ENCODE measurements at regions not wholly inside any gene's neighbourhood (a gene's known extent, or its start where the extent isn't known, plus 50 kb on each side); places are given as distances from the start of the nearest gene placed in this dataset.
A peak's percentile ranks its signal among the peaks of the same experiment; 100 is the strongest.
"Not testable (repeated sequence)": the region's sequence is repeated elsewhere in the genome, so short reads cannot be mapped to it uniquely, and the experiment has no call there.

DNA sequence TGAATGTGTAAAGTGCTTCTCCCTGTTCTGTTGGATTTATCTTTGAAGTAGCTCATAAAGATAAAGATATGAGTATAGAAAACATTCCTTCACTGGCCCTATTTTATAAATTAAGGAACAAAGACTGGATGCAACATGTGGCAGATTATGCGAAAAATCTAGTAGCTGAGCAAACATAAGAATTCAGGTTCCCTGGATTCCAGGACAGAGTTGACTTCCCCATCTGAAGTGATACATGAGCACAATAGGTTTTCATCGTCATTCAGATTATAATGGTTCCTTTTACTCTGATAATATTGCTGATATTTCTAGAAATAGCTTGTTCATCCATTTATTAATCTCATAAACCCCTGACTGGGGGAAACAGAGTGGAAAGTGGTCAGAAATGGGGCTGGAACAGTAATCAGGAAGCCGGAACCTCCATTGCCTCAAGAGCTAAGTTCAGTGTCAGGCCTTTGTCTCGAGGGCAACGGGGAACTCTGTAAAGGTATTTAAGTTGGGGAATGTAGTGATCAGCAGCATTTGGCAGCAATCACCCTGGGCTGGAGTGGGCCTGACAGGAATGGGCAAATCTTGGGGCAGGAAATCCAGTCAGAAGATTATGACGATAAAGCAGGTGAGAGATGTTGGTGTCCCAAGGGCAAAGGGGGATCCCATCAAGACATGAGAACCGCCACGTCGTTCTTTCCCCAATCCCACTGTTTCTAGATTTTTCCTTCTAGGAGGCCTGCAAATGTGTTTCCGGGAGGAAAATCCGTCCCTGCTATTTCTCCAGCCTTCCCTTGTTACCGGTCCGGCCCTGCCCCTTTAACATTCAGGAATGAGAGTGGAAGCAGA lies 232.5 kb upstream of the SERP2 start:
- FAIRE-seq (no peak), DNase-seq (ENCODE audit: extremely low spot score, insufficient read length, low read depth) (no peak)

DNA sequence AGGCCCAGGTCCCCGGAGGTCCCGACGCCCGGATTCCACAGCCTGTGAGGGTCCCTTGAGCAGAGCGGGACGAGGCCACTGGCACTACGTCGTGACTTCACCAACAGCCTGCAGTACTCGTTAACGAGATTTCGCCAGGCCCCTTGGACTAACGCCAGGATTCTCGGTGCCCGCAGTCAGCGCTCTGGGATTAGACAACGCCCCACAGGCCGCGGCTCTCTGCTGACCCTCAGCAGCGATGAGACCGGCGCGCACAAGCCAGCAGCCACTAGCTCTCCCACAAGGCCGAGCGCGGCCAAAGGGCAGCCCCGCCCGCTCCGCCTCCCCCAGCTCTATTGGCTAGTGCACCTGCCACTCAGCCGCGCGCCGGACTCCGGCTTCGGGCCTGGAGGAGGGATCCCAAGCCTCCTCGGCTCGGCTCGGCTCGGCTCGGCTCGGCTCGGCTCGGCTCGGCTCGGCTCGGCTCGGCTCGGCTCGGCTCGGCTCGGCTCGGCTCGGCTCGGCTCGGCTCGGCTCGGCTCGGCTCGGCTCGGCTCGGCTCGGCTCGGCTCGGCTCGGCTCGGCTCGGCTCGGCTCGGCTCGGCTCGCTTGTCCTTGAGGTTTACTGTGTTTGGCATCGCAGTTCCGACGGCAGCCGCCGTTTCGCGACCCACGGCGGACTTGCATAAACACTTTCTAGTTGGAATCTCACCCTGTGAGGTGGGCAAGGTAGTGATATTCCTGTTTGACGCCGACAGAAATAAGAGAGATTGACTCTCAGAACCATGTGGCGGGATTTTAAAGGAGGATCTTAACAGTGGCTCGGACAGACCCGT lies 231.7 kb upstream of the SERP2 start:
- DNase-seq (ENCODE audit: extremely low spot score, insufficient read length, low read depth) (peak; percentile 99), FAIRE-seq (peak; percentile 78)

DNA sequence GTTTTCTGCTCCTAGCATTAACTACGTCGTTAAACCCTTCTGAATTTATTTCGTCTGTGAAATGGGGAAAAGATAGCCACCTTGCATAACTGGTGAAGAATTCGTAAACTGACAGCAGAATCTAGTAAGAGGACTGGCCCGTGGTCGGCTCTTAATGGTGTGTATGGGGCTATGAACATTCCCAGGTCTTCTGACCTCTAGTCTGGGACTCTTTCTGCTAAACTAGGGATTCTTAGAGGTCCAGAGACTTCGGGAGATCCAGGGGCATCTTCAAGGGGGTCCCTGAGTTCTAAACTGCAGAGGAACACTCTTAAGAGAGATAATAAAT lies 231.1 kb upstream of the SERP2 start:
- FAIRE-seq (no peak), DNase-seq (ENCODE audit: extremely low spot score, insufficient read length, low read depth) (no peak)

DNA sequence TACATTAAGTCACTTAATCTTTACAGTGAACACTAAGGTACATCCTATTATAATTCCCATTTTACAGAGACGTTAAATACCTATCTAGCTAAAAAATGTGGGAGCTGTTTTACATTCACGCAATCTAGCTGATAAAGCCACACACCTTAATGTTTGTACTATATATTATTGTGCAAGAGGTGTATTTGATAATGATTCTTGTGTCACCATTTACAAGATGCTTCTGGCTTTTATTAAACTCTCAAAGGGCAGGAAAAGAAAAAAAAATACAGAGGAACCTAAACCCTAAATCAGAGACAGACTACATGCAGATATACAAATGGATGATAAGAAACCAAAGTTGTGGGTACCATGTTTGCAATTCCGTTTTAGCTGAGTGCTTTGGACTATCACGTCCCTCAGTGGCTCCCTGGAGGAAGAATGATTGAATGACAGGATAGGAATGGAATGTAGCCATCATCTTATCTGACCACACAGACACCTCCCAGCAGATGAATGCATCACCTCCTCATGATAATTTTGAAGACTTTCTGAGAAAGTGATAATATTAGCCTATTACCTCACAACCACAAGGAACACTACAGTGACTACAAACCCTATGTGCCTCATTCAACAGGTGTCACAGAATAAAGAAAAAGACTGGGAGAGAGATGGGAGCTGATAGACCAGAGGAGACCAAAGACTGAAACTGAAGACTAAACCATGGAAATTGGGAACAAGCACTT lies 230.5 kb upstream of the SERP2 start:
- FAIRE-seq: no peak
- no peak for DNase-seq (ENCODE audit: extremely low spot score, insufficient read length, low read depth)

DNA sequence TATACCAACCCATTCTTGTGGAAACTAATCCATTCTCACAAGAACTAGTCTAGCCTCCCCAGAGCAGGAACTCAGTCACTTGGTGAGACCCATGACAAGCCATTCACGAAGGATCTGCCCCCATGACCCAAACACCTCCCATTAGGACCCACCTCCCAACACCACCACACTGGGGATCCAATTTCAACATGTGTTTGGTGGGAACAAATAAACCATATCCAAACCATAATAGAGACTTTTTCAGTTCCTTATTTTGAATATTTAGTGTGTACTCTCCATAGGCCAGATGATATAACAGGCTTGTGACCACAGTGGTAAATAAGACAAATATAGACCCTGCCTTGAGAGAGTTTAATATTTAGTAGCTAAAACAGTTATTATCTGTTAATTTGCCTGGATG lies 227.5 kb upstream of the SERP2 start:
- FAIRE-seq (no peak), DNase-seq (ENCODE audit: extremely low spot score, insufficient read length, low read depth) (no peak)

DNA sequence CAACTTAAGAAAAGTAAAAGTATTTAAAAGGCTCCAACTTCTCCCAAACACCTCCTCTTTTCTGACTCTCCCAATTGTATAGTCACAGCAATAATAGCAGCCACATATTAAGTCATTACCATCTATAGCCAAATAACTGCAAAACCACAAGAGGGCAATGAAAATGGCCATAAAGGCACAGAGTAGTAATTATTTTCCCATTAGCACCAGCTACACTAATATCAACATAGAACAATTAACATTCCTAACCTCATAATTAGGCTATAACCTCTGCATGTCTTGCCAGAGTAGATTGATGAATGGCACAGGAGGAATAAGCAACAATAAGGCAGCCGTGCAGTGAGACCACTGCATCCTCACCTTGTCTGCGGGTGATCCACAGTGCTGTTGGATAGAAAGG lies 226.4 kb upstream of the SERP2 start:
- FAIRE-seq (no peak), DNase-seq (ENCODE audit: extremely low spot score, insufficient read length, low read depth) (no peak)

DNA sequence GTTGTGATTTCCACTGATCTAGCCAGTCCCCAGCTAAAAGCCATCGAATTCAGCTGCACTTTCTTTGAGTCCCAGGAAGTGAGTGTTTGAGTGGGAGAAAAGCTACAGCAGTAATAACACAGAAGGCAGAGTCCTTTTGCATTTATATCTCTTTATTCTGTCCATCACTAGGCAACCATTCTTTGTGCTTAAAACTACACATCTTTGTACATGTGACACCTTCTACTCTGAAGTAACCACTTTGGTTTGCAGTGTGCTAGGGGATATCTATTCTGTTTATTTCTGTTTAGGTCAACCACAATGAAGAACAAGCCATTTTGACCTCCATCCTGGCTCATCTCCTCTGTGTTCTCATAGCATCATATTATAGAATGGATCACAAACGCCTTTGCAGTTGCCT lies 226.0 kb upstream of the SERP2 start:
- no peak for FAIRE-seq

DNA sequence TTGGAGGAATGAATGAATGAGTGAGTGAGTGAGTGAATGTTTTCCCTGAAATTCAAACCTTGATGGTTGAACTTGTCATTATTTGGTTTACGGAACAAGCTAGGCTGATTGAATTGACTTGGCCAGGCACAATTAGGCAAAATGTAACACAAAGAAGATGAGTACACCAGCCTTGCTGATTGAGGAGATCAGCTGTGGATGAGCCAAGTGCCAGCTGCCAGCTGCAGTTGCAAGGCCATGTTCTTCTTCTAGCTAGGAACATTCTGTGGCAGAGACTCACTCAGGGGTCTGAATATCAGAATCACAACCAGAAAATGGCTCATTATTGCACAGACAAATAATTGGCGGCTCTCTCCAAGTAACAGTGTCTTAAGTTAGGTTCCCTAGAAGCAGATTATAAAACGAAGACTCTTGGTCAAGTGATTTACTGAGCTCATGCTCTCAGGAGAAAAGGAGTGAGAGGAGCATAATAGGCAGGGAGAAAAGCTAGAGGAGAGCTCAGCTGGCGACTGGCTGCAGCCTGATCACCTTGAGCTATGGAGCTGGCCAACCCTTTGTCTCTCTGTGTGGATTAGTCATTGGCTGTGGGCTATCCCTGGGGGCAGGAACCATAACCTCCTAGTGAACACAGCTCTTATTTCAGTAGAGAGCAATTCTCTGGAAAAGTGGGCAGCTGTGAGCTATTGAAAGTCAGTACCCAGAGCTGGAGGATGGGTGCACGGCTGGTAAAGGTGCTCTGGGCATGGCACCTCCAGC lies 225.3 kb upstream of the SERP2 start:
- FAIRE-seq (no peak), DNase-seq (ENCODE audit: extremely low spot score, insufficient read length, low read depth) (no peak)

More for the DNA sequence above, 226.0 kb upstream of the SERP2 start:
- no peak for DNase-seq (ENCODE audit: extremely low spot score, insufficient read length, low read depth)

DNA sequence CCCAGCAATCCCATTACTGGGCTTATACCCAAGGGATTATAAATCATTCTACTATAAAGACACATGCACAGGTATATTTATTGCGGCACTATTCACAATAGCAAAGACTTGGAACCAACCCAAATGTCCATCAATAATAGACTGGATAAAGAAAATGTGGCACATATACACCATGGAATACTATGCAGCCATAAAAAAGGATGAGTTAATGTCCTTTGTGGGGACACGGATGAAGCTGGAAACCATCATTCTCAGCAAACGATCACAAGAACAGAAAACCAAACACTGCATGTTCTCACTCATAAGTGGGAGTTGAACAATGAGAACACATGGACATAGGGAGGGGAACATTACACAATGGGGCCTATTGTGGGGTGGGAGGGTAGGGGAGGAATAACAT lies 224.4 kb upstream of the SERP2 start:
- not testable (repeated sequence) for DNase-seq (ENCODE audit: extremely low spot score, insufficient read length, low read depth); FAIRE-seq

DNA sequence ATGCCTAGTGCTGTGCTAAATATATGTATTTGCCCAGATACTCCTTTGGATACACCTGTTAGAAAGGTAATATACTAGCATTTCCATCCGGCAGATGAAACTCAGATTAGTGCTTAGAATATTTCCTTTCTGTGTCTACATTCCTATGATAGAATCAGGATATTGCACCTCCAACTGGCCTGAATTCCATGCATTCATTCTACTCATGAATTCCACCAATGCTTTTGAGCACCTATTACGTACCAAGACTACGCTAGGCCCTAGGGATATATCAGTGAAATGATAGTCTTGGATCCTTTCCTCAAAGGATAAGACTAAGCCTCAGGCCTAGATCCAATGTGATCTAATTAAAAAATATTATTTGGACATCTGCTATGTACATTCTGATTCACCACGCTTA lies 223.8 kb upstream of the SERP2 start:
- DNase-seq (ENCODE audit: extremely low spot score, insufficient read length, low read depth): no peak
- FAIRE-seq: no peak

DNA sequence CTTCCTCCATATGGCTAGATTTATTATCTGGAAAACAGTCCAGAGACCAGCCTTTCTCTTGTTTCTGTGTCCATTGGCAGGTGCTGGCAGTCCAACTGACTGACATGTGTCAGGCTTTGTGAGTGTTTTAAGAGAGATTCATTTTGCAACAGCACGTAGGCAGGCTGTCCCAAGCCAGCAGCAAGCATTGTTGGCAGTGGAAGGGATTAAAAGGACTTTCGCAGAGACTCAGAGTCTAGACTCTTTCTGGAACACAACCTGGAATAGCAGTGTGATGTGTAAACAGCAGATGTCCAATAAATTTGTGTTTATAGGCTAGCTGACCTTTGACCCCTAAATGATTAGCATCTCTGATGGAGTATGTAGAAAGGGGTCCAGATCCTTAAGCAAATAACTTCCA lies 222.2 kb upstream of the SERP2 start:
- DNase-seq (ENCODE audit: extremely low spot score, insufficient read length, low read depth): no peak

DNA sequence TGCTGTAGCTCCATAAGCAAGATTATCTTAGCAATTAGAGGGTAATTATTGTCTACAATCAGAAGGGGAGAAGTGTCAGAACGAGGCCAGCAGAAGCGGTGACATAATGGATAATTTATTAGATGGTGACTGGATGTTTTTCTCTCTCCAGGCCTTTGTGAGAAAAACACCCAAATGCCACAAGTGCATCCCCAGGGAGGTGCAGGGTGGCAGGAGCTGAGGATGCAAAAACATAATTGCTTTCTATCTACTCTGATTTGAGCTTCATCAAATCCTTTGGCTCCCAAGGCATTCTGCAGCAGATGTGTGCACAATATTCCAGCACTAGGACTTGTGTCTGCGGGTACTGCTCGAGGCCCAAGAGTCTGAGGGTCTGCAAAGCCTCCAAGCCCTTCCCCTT lies 220.1 kb upstream of the SERP2 start:
- no peak for DNase-seq (ENCODE audit: extremely low spot score, insufficient read length, low read depth)

More for the DNA sequence above, 222.2 kb upstream of the SERP2 start:
- FAIRE-seq: no peak

DNA sequence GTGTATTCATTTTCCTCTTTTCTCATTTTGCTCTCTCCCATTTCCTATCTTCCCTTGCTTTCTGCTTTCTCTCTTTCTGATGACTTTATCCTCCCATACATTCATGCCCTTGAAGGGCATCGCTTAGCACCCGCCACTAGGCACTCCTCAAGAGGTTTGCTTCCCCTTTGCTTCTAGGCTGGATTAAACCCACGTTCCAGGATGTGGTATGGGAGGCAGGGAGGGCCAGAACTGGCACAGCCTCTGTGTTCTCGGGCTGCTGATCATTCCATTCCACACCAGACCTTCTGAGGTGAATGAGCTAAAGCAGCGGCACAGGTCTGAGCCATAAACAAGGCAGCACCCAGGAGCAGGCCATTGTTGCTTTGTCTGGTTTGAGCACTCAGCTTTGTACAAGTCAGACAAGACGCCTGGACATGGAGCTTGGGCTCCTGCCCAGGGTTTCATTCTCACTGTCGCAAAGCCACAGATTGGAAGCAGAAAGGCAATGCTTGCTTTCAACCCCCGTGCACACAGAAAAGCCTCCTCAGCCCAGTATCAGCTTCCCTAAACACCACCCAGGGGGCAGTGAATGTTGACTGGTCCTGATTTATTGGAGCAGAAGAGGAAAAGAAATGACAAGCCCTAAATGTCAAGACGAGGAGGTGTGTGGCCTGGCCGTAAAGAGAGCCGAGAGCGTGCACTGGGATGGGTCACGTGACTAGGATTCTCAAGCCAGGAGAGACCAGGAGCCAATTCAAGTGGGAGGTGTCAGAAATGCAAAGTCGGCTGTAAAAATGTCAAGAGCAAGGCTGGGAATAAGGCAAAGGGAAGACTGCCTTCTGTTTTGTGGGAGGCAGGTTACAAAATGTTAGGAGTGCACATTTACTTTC lies 218.0 kb upstream of the SERP2 start:
- FAIRE-seq (no peak), DNase-seq (ENCODE audit: extremely low spot score, insufficient read length, low read depth) (no peak)

More for the DNA sequence above, 220.1 kb upstream of the SERP2 start:
- no peak for FAIRE-seq

DNA sequence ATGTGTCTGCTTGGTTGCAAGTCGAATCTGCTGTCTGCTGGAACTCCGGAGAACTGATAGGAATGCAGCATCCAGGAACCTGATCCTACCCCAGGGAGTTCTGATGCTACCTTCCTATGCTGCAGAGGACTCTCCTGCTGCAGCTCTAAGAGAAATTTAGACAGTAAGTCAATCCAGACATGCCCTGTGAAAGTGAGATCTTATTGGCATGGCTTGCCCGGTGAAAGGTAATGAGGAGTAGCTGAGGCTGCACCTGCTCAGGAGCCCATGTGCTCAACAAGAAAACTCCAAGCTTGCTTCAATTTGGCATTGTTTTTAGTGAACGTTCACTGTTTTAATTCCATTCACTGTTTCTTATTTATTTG lies 217.3 kb upstream of the SERP2 start:
- FAIRE-seq: no peak
- DNase-seq (ENCODE audit: extremely low spot score, insufficient read length, low read depth): no peak

DNA sequence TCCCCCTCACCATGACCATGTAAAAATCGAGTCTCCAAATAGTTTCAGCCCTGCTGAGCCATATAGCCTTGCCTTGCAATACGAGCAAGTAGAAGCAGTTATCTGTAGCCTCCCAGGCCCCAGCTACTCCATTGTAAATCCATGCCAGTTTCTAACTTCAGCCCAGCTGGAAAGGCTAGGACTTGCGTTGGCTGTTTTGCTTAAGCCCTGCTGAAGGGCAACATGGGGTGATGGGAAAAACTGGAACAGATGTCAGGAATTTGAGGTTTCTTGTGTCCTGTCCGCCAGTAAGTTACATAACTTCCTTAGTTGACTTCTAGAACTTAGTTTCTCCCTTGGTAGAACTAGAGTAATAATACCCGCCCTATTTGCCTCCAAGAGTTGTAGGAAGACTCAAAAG lies 216.0 kb upstream of the SERP2 start:
- FAIRE-seq (no peak), DNase-seq (ENCODE audit: extremely low spot score, insufficient read length, low read depth) (no peak)

DNA sequence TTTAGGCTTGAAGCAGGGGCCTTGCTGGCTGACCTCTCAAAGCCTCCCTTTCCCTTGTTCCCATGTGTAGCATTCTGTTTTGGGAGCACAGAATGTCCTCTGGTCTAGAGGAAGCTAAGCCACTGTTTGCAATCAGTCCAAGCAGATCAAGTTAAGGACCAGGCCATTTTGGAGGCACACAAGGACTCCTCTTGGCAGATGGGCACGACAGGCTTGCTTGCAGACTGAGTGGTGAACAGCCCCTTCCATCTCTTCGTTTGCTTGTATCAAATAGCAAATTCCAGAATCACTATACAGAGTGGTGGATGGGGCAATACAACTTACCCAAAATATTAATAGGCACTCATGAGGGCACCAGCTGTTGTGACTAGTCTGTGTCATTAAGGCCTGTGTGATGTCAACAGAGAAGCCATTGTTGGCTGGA lies 215.5 kb upstream of the SERP2 start:
- no peak for FAIRE-seq

DNA sequence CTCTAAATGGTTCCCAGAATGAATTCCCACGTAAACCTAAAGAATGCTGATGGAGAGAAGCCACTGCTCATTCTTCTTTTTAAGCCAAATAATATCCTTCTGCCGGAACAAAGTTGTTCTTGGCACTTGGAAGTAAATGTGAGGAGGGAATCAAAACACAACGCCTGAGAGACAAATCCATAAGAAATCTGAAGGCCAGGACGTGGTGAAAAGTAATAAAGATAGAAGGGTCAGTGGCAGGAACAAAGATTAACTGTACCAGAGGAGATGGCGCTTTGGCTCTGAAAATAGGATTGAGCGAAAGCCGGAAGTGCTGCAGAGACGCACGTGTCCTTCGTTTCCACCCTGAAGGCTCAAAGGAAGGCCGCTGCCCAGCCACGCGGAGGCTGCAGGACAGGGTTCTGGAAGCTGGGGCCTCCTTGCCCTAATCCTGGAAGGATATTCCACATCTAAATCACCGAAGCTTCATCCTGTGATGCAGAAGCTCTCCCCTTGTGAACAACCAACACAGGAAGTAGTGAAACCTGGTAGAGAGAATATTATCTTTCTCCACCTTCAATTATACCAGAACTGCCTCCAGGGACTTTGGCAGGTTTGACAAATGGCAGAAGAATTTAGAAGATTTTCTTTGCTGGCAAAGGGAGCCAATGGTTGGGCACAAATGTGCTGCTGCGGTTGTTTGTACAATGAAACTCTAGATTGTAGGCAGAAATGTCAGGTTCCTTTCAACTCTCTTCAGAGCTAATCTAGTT lies 214.6 kb upstream of the SERP2 start:
- no peak for DNase-seq (ENCODE audit: extremely low spot score, insufficient read length, low read depth)
- FAIRE-seq: no peak

More for the DNA sequence above, 215.5 kb upstream of the SERP2 start:
- DNase-seq (ENCODE audit: extremely low spot score, insufficient read length, low read depth): no peak

DNA sequence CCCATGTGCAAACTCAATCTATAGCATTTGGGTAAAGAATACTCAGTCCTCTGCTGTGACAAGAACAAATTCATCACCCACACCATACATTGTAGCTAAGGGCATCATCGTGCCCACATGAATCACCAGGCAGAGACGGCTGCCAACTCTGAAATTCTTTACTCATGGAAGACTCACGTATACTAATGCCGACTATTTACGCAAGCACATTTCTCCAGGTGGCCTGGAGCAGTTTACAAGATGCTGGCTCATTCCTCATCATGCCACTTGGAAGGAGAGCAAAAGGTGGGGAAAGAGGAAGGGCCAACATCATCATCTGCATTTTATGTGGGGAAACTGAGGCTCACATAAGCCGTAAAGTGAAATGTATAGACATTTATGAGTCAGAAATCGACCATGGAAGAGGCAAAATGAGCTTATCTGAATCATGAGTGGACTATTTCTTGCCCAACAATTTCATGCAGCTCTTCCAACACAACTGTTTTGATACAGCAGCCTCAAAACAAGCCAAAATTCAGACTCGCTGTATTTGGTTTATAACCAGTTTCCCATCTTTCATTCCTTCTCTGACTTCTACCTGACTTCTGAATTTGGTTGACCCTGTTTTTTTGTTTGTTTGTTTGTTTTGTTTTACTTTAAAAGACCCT lies 213.9 kb upstream of the SERP2 start:
- no peak for FAIRE-seq

More for the DNA sequence above, 213.9 kb upstream of the SERP2 start:
- no peak for DNase-seq (ENCODE audit: extremely low spot score, insufficient read length, low read depth)
